ENCODE measurements at regions not wholly inside any gene's neighbourhood (a gene's known extent, or its start where the extent isn't known, plus 50 kb on each side); places are given as distances from the start of the nearest gene placed in this dataset.

GRCh38 chr2:735670-736218 is 58.5 kb upstream of the TMEM18 start:
- no peak for TF ChIP-seq CTCF (IDR thresholded peaks at IDR 0.05; ENCODE audit: low read depth, low read length)
- TF ChIP-seq POLR2A (IDR thresholded peaks at IDR 0.05; ENCODE audit: extremely low read depth, insufficient read length), result no peak

Measured in NB4 (cell line).